Stimulated activated CD4-positive, alpha-beta T cell treated with anti-CD3 and anti-CD28 coated beads, Interleukin-2, amount 100 ng/mL, for 48 hours (primary cell): ENCODE measurements at regions not wholly inside any gene's neighbourhood (a gene's known extent, or its start where the extent isn't known, plus 50 kb on each side); places are given as distances from the start of the nearest gene placed in this dataset.

Experiments used
- DNase-seq, 2 donors: peaks; one replicate each; pipeline ENCODE4 v3.0.0-alpha.2; 2020

DNA sequence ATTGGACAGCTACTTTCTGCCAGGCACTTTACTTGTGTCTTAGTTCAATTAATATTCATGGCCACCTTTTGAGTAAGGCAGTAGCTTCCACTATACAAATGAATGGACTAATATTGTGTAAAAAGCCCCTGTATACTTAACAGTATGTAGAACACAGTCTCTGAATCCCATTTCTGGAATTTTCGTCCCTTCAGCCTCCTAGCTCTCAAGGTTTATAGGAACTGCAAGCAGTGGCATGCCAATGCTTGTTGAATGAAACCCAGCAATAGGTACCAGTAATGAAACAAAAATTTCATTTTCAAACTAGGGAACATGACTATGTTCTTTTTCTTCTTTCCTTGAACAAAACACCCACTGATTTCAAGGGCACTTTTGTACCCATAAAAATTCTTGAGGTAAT lies 361.6 kb downstream of the TDRD3 start:
- no peak for DNase-seq

DNA sequence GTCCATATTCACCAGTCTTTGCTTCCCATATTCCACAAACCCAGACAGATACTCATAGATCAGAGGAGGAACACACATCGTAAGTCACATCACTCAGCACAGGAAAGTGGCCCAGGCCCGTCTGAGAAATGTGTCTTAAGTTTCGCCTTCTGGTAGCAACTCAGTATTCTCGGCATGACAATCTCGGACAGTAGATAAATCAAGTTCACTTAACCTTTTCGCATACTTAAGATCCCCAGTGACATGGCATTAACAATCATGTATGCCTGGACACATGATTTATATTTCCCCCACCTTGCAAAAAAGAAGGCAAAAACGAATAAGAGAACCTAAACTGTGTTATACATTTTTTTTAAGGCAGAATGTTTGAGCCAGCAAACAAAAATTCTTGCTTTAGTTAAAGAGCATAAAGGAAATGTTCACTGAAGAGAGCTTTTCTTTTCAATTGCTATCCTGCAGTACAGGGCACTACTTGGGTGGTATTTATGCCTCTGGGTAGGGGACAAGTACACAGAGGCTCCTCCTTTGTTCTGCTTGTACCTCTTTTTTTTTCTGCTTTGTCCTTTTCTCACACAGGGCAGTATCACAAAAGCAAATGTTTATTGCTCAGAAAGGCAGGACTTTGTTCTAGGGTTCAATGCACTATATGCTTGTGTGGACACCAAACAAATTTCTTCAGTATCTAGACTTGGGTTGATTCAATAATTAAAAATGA lies 360.6 kb downstream of the TDRD3 start:
- no peak for DNase-seq

DNA sequence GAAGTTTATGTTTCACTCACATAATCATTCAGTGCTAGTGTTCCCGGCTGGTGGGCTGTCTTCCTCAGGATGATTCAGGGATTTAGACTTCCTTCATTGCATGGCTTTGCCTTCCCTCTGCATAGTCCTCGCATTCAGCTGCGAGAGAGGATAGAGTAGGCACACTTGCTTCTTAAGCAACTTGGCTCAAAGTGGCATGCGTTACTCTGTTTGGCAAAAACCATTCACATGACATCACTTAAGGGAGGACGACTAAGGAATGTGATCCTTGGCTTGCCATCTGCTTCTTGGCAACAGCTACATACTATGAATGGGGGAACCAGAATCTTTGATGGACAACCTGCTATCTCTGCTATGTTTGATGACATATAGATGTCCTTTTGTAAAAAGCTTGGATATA lies 359.3 kb downstream of the TDRD3 start:
- DNase-seq = no peak

GRCh38 chr13:60755380-60756163 lies 358.6 kb downstream of the TDRD3 start:
- no peak for DNase-seq

DNA sequence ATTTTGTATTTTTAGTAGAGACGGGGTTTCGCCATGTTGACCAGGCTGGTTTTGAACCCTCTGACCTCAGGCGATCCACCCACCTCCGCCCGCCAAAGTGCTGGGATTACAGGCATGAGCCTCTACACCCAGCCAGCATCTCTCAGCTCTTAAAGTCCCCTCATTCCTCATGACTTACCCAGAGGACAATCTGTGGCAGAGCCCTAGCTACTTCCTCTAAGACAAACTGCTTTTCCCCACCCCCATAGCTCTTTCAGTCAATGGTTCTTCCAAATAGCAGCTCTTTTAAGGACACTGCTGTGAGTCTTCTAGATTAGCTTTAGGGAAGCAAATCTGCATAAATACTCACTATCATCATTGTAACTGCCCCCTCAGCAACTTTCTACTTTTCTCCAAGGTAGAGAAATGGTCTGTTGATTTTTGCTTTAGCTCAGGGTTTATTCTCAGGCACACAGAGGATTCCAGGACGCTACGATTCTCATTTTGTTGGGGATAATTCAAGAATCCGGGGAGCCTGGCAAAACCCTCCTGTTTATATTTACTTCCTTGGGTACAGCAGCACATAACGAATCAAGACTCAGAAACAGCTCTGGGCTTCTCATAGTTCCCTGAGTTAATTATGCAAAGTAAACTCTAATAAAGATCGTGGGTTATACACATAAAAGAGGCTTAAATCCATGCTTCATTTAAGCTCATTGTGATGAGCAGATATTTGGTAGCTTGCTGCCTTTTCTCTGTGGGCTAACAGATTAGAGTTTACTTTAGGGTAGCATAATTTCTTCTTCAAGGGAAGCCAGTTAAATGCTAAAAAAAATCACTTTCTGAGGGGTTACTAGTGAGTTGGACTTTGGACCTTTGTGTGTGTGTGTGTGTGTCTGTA lies 357.4 kb downstream of the TDRD3 start:
- no peak for DNase-seq

- no peak for DNase-seq
Measured at GRCh38 chr13:60753641-60754040, 356.6 kb downstream of the TDRD3 start.

GRCh38 chr13:60745343-60745742 lies 348.3 kb downstream of the TDRD3 start:
- no peak for DNase-seq

DNA sequence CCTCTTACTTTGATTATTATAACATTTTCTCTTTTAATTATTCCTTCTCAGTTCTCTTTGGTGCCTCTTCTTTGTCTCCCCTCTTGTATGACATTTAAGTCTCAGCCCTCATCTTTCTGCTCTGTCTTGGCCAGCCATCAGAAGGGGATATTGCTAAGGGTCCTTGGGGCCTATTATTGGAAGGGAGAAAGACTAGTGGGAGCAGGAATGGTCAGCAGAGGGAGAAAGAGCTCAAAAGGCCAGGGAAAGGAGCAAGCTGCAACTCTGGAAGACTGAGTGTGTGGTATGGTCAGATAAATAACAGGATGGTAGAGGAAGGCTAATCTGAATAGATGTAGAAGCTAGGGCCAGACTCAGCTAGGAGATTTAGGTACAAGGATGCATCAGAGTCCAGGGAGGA lies 336.9 kb downstream of the TDRD3 start:
- no peak for DNase-seq

DNA sequence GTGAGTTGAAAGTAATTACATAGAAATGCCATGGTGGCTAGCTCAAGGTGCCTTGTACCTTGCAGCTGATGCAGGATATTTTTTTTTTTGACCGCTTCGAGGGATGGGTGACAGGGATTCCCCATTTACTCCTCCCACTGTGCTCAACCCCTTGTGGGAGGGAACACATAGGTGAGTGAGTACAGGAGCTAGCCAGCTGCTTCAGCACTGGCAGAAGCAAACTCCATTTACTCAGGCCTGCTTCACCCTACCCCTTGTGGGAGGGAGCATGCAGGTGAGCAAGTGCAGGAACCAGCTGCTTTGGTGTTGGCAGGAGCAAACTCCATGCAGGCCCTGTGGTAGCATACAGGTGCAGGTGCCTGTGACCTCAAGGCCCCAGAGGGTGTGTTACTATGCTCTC lies 330.1 kb downstream of the TDRD3 start:
- DNase-seq = no peak

- DNase-seq = no peak
Measured at GRCh38 chr13:60721063-60721462, 324.0 kb downstream of the TDRD3 start.

GRCh38 chr13:60720590-60720989 lies 323.6 kb downstream of the TDRD3 start:
- no peak for DNase-seq

- no peak for DNase-seq
Measured at GRCh38 chr13:60716313-60716712, 319.3 kb downstream of the TDRD3 start.

DNA sequence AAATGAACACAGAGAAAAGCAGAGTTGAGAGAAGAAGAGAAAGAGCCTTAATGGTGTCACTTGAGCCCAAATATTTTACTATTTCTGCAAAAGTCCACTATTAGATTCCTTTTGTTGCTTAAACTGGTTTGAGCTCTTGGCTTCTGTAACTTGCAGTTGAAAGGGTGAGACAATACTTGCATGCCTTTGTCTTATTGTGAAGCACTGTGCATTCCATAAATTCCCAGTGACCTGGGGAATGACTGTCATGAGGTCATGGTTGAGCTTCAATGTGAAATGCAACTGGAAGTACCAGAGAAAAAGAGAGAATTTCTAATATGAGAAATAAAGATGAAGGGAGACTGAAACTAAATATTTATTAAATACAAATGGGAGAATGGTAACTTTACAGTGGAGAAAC lies 310.9 kb downstream of the TDRD3 start:
- DNase-seq = no peak

DNA sequence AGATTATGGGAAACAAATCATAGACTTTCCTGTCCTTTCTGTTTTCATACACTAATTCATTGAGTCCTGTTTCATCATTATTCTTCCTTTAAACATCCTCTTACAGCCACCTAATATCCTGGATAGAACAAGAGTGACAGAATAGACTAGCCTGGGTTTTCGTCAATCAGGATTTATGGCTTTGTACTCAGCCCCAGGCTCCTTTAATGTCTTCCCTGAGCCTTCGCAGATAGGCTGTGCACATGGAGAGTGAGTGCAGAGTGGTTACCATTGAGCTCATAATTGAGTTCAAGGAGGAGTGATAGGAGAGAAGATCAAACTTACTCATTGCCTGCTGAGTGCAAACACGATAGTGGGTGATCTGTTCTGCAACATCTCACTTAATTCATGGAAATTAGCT lies 304.9 kb downstream of the TDRD3 start:
- DNase-seq = no peak

- DNase-seq = no peak
Measured at GRCh38 chr13:60700994-60701393, 304.0 kb downstream of the TDRD3 start.

- no peak for DNase-seq
Measured at GRCh38 chr13:60699636-60700035, 302.6 kb downstream of the TDRD3 start.

DNA sequence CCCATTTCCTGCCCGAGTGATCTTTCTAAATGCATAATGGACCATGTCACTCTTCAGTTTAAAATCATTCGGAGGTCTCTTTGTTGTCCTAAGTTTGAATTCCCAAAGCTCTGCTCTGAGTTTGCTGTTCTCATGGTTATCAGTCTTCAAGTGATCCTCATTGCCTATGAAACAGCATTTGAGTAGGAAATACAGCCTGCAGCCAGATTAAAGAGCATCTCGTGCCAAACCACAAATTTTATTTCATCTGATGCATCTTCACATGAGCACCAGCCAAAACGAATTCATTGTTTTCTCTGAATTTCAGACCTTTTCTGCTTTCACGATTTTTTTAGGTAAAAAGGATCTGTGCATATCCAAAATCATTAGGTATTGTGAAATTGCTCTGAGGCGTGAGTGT lies 299.6 kb downstream of the TDRD3 start:
- no peak for DNase-seq

GRCh38 chr13:60691268-60691667 lies 294.2 kb downstream of the TDRD3 start:
- DNase-seq = no peak

DNA sequence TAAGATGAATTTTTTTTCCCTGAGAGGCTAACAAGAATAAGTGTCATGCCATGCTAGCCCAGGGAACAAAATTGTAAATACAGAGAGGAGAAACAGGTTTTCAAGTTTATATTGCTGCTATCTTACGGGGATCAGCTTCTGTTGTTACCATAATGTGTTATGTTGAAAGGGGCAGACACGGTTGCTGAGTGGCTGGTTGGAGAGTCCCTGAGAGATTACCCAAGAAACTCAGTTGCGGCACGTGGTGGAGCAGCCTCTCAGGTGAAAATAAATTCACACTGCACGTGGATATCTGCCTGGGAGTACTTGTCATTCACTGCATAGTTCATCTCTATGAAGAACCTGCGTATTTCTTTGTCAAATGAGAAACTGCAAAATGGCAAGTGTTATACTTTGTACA lies 293.6 kb downstream of the TDRD3 start:
- no peak for DNase-seq

GRCh38 chr13:60689571-60689970 lies 292.6 kb downstream of the TDRD3 start:
- DNase-seq = no peak

DNA sequence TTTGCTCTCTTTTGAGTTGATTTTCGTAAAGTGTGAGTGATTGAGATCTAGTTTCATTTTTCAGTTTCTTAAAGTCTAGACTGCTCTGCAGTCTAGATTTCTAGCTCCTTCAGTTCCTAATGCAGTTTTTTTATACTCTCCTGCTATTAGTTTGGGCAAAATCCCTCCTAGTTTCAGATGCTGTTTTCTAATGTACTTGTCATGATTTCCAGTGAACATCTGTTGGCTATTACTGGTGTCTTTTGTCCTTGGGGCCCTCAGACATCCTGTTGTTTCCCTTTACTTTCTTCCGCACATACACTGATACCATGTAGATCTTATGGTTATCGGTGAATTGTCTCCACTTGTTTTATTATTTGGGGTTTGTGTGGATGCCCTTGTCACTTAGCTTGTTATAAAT lies 292.1 kb downstream of the TDRD3 start:
- DNase-seq = no peak

DNA sequence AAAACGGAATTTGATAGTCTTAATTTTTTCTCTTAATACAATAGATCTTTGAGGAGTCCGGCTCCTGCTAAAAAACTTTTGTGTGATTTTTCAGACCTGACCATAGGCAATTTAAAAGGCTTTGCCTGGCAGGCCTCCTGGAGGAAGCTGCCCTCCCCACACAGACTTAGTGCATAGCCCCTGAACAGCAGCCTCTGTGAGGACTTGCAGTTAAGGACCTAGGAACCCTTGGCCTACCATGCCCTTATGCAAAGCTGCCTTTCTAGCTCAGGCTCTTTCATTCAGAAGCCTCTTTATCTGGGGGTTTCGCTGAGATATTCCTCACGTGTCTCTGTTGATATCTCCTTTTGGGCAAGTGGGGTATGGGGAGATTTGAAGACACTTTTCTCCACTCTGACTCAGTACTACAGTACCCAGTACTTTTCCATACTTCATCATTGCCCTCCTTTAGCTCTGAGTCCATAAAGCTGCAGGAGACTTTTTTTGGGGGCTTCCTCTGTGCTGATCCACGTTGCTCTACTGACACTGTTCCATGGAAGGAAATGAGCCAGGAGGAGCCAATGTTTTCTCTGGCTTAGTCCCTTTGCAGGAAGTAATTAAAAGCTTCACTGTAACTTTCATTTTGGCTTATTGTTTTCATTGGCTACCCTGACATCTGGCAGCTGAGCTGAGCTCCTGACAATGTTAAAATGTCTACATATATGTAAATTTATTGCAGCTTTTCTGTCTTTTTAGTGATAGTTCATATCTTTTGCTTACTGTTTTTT lies 283.1 kb downstream of the TDRD3 start:
- no peak for DNase-seq

DNA sequence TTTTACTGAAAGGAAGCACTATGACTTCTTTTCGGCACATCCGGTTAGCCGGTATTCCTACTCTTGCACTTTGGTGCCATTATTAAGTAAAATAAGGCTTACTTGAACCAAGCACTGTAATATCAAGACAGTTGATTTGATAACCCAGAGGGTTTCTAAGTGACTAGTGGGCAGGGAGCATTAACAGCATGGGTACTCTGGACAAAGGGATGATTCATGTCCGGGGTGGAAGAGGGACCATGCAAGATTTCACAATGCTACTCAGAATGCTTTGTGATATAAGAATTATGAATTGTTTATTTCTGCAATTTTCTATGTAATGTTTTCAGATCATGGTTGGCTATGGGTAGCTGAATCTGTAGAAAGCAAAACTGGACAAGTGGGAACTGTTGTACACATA lies 282.1 kb downstream of the TDRD3 start:
- no peak for DNase-seq
